Calu3 (cell line): ENCODE measurements at regions not wholly inside any gene's neighbourhood (a gene's known extent, or its start where the extent isn't known, plus 50 kb on each side); places are given as distances from the start of the nearest gene placed in this dataset.
A peak's percentile ranks its signal among the peaks of the same experiment; 100 is the strongest.

Experiments used
- BruUV-seq: library from RNA; stranded (reverse); fragments of 400-500 nt; replicated peaks from 2 replicates; lab custom pipeline; 2021; lab: Mats Ljungman, UMichigan
- CTCF ChIA-PET: fragments of 300-600 bp; sonication (Branson Sonifier 250); formaldehyde crosslinking; loops from one replicate; lab custom pipeline; 2022; ENCODE audit warnings: antibody characterized with exemption; lab: Charles Lee
- DNase-seq: peaks from one replicate; pipeline ENCODE4 v3.0.0; 2022
- H3K27ac Mint-ChIP-seq: one replicate; pipeline ENCODE4 v1.8.0; 2022; ENCODE audit warnings: mixed read lengths; ENCODE audit not compliant: unreplicated experiment
- H3K27me3 Mint-ChIP-seq: one replicate; pipeline ENCODE4 v1.8.0; 2022; ENCODE audit warnings: mixed read lengths; ENCODE audit not compliant: unreplicated experiment
- H3K36me3 Mint-ChIP-seq: one replicate; pipeline ENCODE4 v1.8.0; 2022; ENCODE audit warnings: mild to moderate bottlenecking, moderate library complexity, mixed read lengths; ENCODE audit not compliant: insufficient read depth, unreplicated experiment
- H3K4me1 Mint-ChIP-seq: one replicate; pipeline ENCODE4 v1.8.0; 2022; ENCODE audit warnings: mild to moderate bottlenecking, low read depth, mixed read lengths; ENCODE audit not compliant: unreplicated experiment
- H3K4me3 Mint-ChIP-seq: one replicate; pipeline ENCODE4 v1.8.0; 2022; ENCODE audit warnings: mild to moderate bottlenecking, low read depth, moderate library complexity, mixed read lengths; ENCODE audit not compliant: unreplicated experiment
- H3K9me3 Mint-ChIP-seq: one replicate; pipeline ENCODE4 v1.8.0; 2022; ENCODE audit warnings: low read depth, mixed read lengths; ENCODE audit not compliant: unreplicated experiment
- intact Hi-C: fragments of 100-400 bp; cut with micrococcal nuclease; formaldehyde crosslinking; loops from one replicate; pipeline ENCODE4 v1.10.0; 2022; ENCODE audit not compliant: unreplicated experiment
- TF ChIP-seq, protein P1 (sequence below): fragments of 200-600 bp; IDR thresholded peaks from one replicate; pipeline ENCODE4 v1.8.0; 2022; ENCODE audit warnings: antibody characterized with exemption; ENCODE audit not compliant: unreplicated experiment

DNA sequence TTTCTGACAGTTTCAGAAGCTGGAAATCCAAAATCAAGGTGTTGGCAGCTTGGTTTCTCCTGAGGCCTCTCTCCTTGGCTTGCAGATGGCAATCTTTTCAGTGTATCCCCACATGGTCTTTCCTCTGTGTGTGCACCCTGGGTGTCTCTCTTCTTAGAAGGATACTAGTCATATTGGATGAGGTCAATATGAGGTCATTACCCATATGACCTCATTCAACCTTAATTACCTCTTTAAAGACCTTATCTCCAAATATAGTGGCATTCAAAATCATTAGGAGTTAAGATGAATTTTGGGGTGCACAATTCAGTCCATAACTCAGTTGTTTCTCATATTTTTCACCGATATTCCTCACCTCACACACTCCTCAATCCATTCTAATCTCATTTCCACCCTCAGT is 92.4 kb upstream of the TGM3 start:
- H3K27ac Mint-ChIP-seq: no peak overlapping the region
- DNase-seq: no peak
- no peak overlapping the region for H3K4me3 Mint-ChIP-seq
- no TSS peak for BruUV-seq
- H3K4me1 Mint-ChIP-seq: no peaks in the 10 kb centered on the region
- intact Hi-C loops: no loop called here
- TF ChIP-seq, protein P1, sequence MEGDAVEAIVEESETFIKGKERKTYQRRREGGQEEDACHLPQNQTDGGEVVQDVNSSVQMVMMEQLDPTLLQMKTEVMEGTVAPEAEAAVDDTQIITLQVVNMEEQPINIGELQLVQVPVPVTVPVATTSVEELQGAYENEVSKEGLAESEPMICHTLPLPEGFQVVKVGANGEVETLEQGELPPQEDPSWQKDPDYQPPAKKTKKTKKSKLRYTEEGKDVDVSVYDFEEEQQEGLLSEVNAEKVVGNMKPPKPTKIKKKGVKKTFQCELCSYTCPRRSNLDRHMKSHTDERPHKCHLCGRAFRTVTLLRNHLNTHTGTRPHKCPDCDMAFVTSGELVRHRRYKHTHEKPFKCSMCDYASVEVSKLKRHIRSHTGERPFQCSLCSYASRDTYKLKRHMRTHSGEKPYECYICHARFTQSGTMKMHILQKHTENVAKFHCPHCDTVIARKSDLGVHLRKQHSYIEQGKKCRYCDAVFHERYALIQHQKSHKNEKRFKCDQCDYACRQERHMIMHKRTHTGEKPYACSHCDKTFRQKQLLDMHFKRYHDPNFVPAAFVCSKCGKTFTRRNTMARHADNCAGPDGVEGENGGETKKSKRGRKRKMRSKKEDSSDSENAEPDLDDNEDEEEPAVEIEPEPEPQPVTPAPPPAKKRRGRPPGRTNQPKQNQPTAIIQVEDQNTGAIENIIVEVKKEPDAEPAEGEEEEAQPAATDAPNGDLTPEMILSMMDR: no peak
- CTCF ChIA-PET: no interaction called here
- H3K27me3 Mint-ChIP-seq: peaks cover 51% of the 10 kb centered on the region
- H3K36me3 Mint-ChIP-seq: peaks cover 10% of the 10 kb centered on the region
- H3K9me3 Mint-ChIP-seq: no peaks in the 10 kb centered on the region

DNA sequence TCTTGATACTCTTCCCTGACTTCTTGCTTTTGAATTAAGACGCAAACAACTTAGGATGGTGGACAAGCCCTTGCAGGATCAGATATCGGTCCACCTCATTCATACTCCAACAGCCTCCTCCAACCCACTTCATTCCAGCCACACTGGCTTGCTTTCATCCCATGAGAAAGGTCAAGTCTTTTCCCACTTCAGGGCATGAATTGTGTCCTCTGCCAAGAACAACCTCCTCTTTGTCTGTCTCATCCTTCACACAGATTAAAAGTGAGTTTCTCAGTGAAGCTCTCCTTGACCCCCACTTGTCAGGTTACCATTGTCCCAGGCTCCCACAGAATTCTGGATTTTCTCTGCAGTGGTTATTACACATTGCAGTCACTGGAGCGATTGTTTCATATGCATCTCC is 91.8 kb upstream of the TGM3 start:
- Mint-ChIP-seq H3K4me3 (no peak overlapping the region), H3K27me3 (peaks cover 45% of the 10 kb centered on the region), H3K4me1 (no peaks in the 10 kb centered on the region), H3K27ac (no peak overlapping the region), H3K9me3 (no peaks in the 10 kb centered on the region), H3K36me3 (peaks cover 10% of the 10 kb centered on the region)
- intact Hi-C loops: no loop called here
- no peak for DNase-seq
- TF ChIP-seq, protein P1: no peak
- BruUV-seq: no TSS peak
- CTCF ChIA-PET: no interaction called here

DNA sequence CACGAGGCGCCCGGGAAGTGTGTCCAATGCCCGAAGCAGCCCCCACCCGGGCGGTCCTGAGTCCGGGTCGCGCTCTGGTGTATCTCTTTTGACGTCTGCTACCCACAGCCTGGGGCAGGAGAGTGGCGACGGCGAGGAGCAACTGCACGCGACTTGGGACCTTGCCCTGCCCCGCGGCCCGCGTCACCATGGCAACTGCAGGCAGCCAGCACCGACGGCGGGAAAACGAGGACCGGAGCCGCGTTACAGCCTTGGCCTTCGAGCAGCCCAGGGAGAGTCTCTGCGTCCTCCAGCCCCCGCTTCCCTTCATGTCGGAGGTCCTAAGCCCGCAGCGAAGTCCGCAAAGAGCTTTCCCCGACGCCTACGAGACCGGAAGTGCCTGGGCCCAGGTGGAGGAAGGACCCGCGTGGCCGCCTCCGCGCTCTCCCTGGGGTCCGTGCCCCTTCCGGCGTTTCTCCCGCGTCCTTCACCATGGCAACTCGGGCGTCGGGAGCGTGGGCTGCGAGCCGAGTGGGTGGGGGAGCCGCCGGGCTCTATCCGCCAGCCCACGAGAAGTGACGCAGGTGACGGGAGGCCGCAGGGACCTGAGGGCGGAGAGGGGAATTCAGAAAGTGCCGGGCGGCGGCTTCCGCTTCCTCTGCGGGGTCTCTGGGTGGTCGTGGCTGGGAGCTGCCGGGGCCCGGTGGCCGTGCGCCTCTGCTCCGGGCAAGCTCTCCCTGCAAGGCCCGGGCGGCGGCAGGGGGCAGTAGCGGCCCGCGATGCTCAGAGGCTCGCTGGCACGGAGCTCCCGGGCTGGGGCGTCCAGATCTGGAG is 88.6 kb upstream of the TGM3 start:
- H3K36me3 Mint-ChIP-seq: peaks cover 10% of the 10 kb centered on the region
- CTCF ChIA-PET: interaction anchor here (0.7 to 2.0 kb wide), 8 partner anchors 18 to 245 kb away, joined by 3 to 15 read pairs (median 6); no protein-coding TSS in a partner anchor
- BruUV-seq: no TSS peak
- intact Hi-C loops: loop anchor here (2.0 to 5.0 kb wide), 2 partner anchors 195 to 246 kb away; no protein-coding TSS in a partner anchor
- peak overlapping the region; percentile 83 for H3K4me3 Mint-ChIP-seq
- H3K27ac Mint-ChIP-seq: no peak overlapping the region
- peak; percentile 82 for DNase-seq
- H3K27me3 Mint-ChIP-seq: peaks cover 32% of the 10 kb centered on the region
- H3K4me1 Mint-ChIP-seq: no peaks in the 10 kb centered on the region
- H3K9me3 Mint-ChIP-seq: no peaks in the 10 kb centered on the region
- TF ChIP-seq, protein P1: peak; percentile 64

DNA sequence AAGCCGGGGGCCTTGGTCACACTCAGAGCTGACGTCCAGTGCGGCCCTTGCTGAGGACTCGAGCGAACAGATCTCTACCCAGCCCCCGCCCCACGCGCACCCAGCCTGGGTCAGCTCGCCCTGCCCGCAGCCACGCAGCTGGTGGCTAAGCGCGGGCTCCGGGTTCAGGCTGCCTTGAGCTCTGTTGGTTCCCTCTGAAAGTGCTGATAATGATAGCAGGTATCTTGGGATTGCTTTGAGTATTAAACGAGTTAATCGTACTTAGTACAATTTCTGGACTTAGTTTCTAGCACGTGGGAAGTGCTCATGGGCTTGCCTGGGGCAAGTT is 88.1 kb upstream of the TGM3 start:
- Mint-ChIP-seq H3K27me3 (peaks cover 38% of the 10 kb centered on the region), H3K4me1 (no peaks in the 10 kb centered on the region), H3K4me3 (peak overlapping the region; percentile 83), H3K27ac (no peak overlapping the region), H3K36me3 (peaks cover 10% of the 10 kb centered on the region), H3K9me3 (no peaks in the 10 kb centered on the region)
- no TSS peak for BruUV-seq
- CTCF ChIA-PET: interaction anchor here (0.7 to 2.0 kb wide), 8 partner anchors 19 to 244 kb away, joined by 3 to 15 read pairs (median 6); no protein-coding TSS in a partner anchor
- no peak for DNase-seq
- intact Hi-C loops: loop anchor here (2.0 to 5.0 kb wide), 2 partner anchors 195 to 245 kb away; no protein-coding TSS in a partner anchor
- TF ChIP-seq, protein P1: no peak
